ENCODE measurements at regions not wholly inside any gene's neighbourhood (a gene's known extent, or its start where the extent isn't known, plus 50 kb on each side); places are given as distances from the start of the nearest gene placed in this dataset.

- no peak overlapping the region for H3K27ac ChIP-seq
- TF ChIP-seq CTCF (conservative IDR thresholded peaks at IDR 0.05) (no peak), ZFX (IDR thresholded peaks at IDR 0.05) (no peak)
Measured at GRCh38 chr18:24826605-24827004, 366.2 kb downstream of the HRH4 start.

GRCh38 chr18:24827501-24827900, 367.1 kb downstream of the HRH4 start:
- TF ChIP-seq CTCF (conservative IDR thresholded peaks at IDR 0.05) (no peak), ZFX (IDR thresholded peaks at IDR 0.05) (no peak)
- H3K27ac ChIP-seq = no peak overlapping the region

GRCh38 chr18:24831081-24831480, 370.6 kb downstream of the HRH4 start:
- H3K27ac ChIP-seq = no peak overlapping the region
- TF ChIP-seq ZFX (IDR thresholded peaks at IDR 0.05) = no peak

- H3K27ac ChIP-seq = no peak overlapping the region
- TF ChIP-seq ZFX (IDR thresholded peaks at IDR 0.05) (no peak), CTCF (conservative IDR thresholded peaks at IDR 0.05) (no peak)
Measured at GRCh38 chr18:24831871-24832665, 371.6 kb downstream of the HRH4 start.

- H3K27ac ChIP-seq = no peak overlapping the region
- TF ChIP-seq ZFX (IDR thresholded peaks at IDR 0.05) (no peak), CTCF (conservative IDR thresholded peaks at IDR 0.05) (no peak)
Measured at GRCh38 chr18:24835751-24836150, 375.3 kb downstream of the HRH4 start.

- TF ChIP-seq CTCF (conservative IDR thresholded peaks at IDR 0.05) = no peak
- no peak for TF ChIP-seq ZFX (IDR thresholded peaks at IDR 0.05)
Measured at GRCh38 chr18:24837066-24837465, 376.6 kb downstream of the HRH4 start.

GRCh38 chr18:24840051-24840450, 379.6 kb downstream of the HRH4 start:
- TF ChIP-seq ZFX (IDR thresholded peaks at IDR 0.05) (no peak), CTCF (conservative IDR thresholded peaks at IDR 0.05) (no peak)
- no peak overlapping the region for H3K27ac ChIP-seq

More at GRCh38 chr18:24837066-24837465, 376.6 kb downstream of the HRH4 start:
- no peak overlapping the region for H3K27ac ChIP-seq

- TF ChIP-seq CTCF (conservative IDR thresholded peaks at IDR 0.05) = no peak
- no peak for TF ChIP-seq ZFX (IDR thresholded peaks at IDR 0.05)
- no peak overlapping the region for H3K27ac ChIP-seq
Measured at GRCh38 chr18:24840640-24841039, 380.2 kb downstream of the HRH4 start.
